ENCODE measurements at regions not wholly inside any gene's neighbourhood (a gene's known extent, or its start where the extent isn't known, plus 50 kb on each side); places are given as distances from the start of the nearest gene placed in this dataset.

DNA sequence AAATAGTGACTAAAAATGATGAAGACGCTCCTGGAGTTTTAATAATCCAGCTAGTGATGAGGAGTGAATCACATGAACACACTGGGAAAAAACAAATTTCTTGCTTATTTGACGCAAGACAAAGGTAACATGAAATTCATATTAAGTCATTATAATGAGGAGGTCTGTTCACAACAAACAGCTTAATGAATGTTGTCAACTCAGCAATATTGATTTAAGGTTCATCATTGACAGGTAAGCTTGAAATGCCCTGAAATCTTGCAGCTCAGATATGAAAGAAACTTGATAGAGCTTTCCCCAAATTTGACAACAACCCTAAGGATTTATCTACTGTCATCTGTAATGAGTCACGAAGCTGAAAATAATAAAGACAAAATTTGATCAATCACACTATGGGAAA is 108.1 kb upstream of the SELENOK start:
- TF ChIP-seq, protein P1, sequence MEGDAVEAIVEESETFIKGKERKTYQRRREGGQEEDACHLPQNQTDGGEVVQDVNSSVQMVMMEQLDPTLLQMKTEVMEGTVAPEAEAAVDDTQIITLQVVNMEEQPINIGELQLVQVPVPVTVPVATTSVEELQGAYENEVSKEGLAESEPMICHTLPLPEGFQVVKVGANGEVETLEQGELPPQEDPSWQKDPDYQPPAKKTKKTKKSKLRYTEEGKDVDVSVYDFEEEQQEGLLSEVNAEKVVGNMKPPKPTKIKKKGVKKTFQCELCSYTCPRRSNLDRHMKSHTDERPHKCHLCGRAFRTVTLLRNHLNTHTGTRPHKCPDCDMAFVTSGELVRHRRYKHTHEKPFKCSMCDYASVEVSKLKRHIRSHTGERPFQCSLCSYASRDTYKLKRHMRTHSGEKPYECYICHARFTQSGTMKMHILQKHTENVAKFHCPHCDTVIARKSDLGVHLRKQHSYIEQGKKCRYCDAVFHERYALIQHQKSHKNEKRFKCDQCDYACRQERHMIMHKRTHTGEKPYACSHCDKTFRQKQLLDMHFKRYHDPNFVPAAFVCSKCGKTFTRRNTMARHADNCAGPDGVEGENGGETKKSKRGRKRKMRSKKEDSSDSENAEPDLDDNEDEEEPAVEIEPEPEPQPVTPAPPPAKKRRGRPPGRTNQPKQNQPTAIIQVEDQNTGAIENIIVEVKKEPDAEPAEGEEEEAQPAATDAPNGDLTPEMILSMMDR (IDR thresholded peaks at IDR 0.05 in 2 of 3, conservative IDR thresholded peaks at IDR 0.05 in 1 of 3; ENCODE audit: borderline replicate concordance in 1 of 3, insufficient read depth in 1 of 3, low read depth in 2 of 3, low read length in 2 of 3) = no peak
- TF ChIP-seq, protein P2, sequence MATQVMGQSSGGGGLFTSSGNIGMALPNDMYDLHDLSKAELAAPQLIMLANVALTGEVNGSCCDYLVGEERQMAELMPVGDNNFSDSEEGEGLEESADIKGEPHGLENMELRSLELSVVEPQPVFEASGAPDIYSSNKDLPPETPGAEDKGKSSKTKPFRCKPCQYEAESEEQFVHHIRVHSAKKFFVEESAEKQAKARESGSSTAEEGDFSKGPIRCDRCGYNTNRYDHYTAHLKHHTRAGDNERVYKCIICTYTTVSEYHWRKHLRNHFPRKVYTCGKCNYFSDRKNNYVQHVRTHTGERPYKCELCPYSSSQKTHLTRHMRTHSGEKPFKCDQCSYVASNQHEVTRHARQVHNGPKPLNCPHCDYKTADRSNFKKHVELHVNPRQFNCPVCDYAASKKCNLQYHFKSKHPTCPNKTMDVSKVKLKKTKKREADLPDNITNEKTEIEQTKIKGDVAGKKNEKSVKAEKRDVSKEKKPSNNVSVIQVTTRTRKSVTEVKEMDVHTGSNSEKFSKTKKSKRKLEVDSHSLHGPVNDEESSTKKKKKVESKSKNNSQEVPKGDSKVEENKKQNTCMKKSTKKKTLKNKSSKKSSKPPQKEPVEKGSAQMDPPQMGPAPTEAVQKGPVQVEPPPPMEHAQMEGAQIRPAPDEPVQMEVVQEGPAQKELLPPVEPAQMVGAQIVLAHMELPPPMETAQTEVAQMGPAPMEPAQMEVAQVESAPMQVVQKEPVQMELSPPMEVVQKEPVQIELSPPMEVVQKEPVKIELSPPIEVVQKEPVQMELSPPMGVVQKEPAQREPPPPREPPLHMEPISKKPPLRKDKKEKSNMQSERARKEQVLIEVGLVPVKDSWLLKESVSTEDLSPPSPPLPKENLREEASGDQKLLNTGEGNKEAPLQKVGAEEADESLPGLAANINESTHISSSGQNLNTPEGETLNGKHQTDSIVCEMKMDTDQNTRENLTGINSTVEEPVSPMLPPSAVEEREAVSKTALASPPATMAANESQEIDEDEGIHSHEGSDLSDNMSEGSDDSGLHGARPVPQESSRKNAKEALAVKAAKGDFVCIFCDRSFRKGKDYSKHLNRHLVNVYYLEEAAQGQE (IDR thresholded peaks at IDR 0.05; ENCODE audit: low read depth) = no peak
- TF ChIP-seq EZH2 (IDR thresholded peaks at IDR 0.05) = no peak
- TF ChIP-seq EGR1 (IDR thresholded peaks at IDR 0.05; ENCODE audit: low read depth) = no peak
- TF ChIP-seq POLR2A (IDR thresholded peaks at IDR 0.05; ENCODE audit: borderline replicate concordance, extremely low read depth, insufficient read depth, insufficient read length) = no peak
- TF ChIP-seq, protein P3, sequence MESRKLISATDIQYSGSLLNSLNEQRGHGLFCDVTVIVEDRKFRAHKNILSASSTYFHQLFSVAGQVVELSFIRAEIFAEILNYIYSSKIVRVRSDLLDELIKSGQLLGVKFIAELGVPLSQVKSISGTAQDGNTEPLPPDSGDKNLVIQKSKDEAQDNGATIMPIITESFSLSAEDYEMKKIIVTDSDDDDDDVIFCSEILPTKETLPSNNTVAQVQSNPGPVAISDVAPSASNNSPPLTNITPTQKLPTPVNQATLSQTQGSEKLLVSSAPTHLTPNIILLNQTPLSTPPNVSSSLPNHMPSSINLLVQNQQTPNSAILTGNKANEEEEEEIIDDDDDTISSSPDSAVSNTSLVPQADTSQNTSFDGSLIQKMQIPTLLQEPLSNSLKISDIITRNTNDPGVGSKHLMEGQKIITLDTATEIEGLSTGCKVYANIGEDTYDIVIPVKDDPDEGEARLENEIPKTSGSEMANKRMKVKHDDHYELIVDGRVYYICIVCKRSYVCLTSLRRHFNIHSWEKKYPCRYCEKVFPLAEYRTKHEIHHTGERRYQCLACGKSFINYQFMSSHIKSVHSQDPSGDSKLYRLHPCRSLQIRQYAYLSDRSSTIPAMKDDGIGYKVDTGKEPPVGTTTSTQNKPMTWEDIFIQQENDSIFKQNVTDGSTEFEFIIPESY (IDR thresholded peaks at IDR 0.05; ENCODE audit: extremely low read depth, insufficient replicate concordance, low read length) = no peak
- no peak for TF ChIP-seq CEBPB (IDR thresholded peaks at IDR 0.05; ENCODE audit: low read depth)
- no peak for TF ChIP-seq YY1 (IDR thresholded peaks at IDR 0.05; ENCODE audit: extremely low read depth, insufficient replicate concordance, low read depth, low read length)
- TF ChIP-seq ELF1 (IDR thresholded peaks at IDR 0.05; ENCODE audit: borderline replicate concordance, low read depth) = no peak
